H1 (cell line): ENCODE measurements at regions not wholly inside any gene's neighbourhood (a gene's known extent, or its start where the extent isn't known, plus 50 kb on each side); places are given as distances from the start of the nearest gene placed in this dataset.
A peak's percentile ranks its signal among the peaks of the same experiment; 100 is the strongest.

Experiments
- CTCF ChIA-PET: fragments of 300-600 bp; sonication (Branson Sonifier 250); formaldehyde crosslinking; loops from one replicate; lab custom pipeline; 2021; ENCODE audit not compliant: partially characterized antibody; lab: Charles Lee
- POLR2A ChIA-PET: fragments of 300-600 bp; sonication (Branson Sonifier 250); formaldehyde crosslinking; loops from one replicate; lab custom pipeline; 2021; ENCODE audit warnings: inconsistent platforms; ENCODE audit not compliant: partially characterized antibody; lab: Charles Lee
- DNase-seq, 2 experiments: peaks; one replicate each; pipeline versions ENCODE4 v3.0.0 to v3.0.0-alpha.2; 2010 to 2022; ENCODE audit warnings: low spot score in 2 of 2, low read depth in 1 of 2, mixed read lengths in 1 of 2
- FAIRE-seq: peaks from 2 replicates; lab custom pipeline; 2011; peaks lifted over from hg19 to GRCh38; lab: Jason Lieb, UNC
- H2AFZ ChIP-seq: 2 replicates; pipeline ENCODE4 v1.8.1; 2012; ENCODE audit warnings: low read length, inconsistent platforms
- H2AK5ac ChIP-seq: 2 replicates; pipeline ENCODE4 v1.6.1; 2013; ENCODE audit warnings: low read depth, low read length
- H2BK120ac ChIP-seq: replicated peaks from 2 replicates; pipeline ENCODE3; 2013; ENCODE audit warnings: low read depth, low read length, inconsistent platforms
- H2BK12ac ChIP-seq: 2 replicates; pipeline ENCODE4 v1.6.1; 2013; ENCODE audit warnings: low read depth, low read length
- H2BK15ac ChIP-seq: 2 replicates; pipeline ENCODE4 v1.6.1; 2013; ENCODE audit warnings: low read length
- H2BK20ac ChIP-seq: 2 replicates; pipeline ENCODE4 v1.6.1; 2013; ENCODE audit warnings: low read length
- H2BK5ac ChIP-seq: 2 replicates; pipeline ENCODE4 v1.6.1; 2013; ENCODE audit warnings: low read depth, low read length
- H3K14ac ChIP-seq: 2 replicates; pipeline ENCODE4 v1.6.1; 2013; ENCODE audit warnings: inconsistent platforms; ENCODE audit not compliant: insufficient read length
- H3K18ac ChIP-seq: 2 replicates; pipeline ENCODE4 v1.6.1; 2013; ENCODE audit warnings: low read length; ENCODE audit errors: extremely low read depth
- H3K23ac ChIP-seq: 2 replicates; pipeline ENCODE4 v1.6.1; 2013; ENCODE audit warnings: inconsistent platforms; ENCODE audit not compliant: insufficient read length
- H3K23me2 ChIP-seq: 2 replicates; pipeline ENCODE4 v1.6.1; 2013; ENCODE audit warnings: low read depth, low read length
- H3K27ac ChIP-seq: 2 replicates; pipeline ENCODE4 v1.6.1; 2011; ENCODE audit warnings: low read depth, low read length, inconsistent platforms
- H3K27me3 ChIP-seq, 4 experiments: replicated peaks in 1 of 4; 1 replicate in 1 of 4; 2 replicates in 3 of 4; pipeline versions ENCODE4 v1.6.1 to v1.8.1; 2011 to 2013; ENCODE audit warnings: low read length in 3 of 4, mild to moderate bottlenecking in 3 of 4, inconsistent platforms in 2 of 4, mixed read lengths in 2 of 4, moderate library complexity in 1 of 4; ENCODE audit not compliant: control insufficient read depth in 3 of 4, insufficient read depth in 3 of 4; ENCODE audit errors: extremely low read depth in 1 of 4
- H3K36me3 ChIP-seq, 4 experiments: 2 replicates each; pipeline versions ENCODE4 v1.6.1 to v1.8.1; 2011 to 2013; ENCODE audit warnings: mild to moderate bottlenecking in 4 of 4, low read length in 3 of 4, moderate library complexity in 2 of 4, control low read depth in 1 of 4, inconsistent platforms in 1 of 4; ENCODE audit not compliant: insufficient read depth in 4 of 4, control insufficient read depth in 2 of 4
- H3K4ac ChIP-seq: replicated peaks from 2 replicates; pipeline ENCODE3; 2013; ENCODE audit warnings: low read length, low read depth, mixed read lengths, inconsistent platforms; ENCODE audit not compliant: insufficient read length
- H3K4me1 ChIP-seq, 4 experiments: replicated peaks in 1 of 4; 1 replicate in 1 of 4; 2 replicates in 3 of 4; pipeline versions ENCODE4 v1.6.1 to v1.8.1; 2011 to 2013; ENCODE audit warnings: low read length in 3 of 4, inconsistent platforms in 2 of 4, mixed read lengths in 1 of 4; ENCODE audit not compliant: insufficient read depth in 4 of 4, control insufficient read depth in 3 of 4
- H3K4me2 ChIP-seq, 2 experiments: 2 replicates each; pipeline versions ENCODE4 v1.6.1 to v1.8.1; 2011 to 2013; ENCODE audit warnings: low read depth in 2 of 2, low read length in 2 of 2, control low read depth in 1 of 2, inconsistent platforms in 1 of 2, mild to moderate bottlenecking in 1 of 2; ENCODE audit not compliant: insufficient read depth in 1 of 2
- H3K4me3 ChIP-seq, 4 experiments: fragments of 200-600, 300-600 bp in 1 of 4; sonication (generic), shearing (Covaris generic), sonication (Bioruptor Twin) in 1 of 4; 2 replicates each; pipeline versions ENCODE4 v1.5.1 to v1.8.1; 2011 to 2016; ENCODE audit warnings: low read length in 4 of 4, low read depth in 3 of 4, control low read depth in 2 of 4, inconsistent platforms in 2 of 4, mild to moderate bottlenecking in 2 of 4, mixed read lengths in 1 of 4, moderate library complexity in 1 of 4; ENCODE audit not compliant: insufficient read depth in 2 of 4; ENCODE audit errors: extremely low read depth in 1 of 4
- H3K56ac ChIP-seq: replicated peaks from 2 replicates; pipeline ENCODE3; 2013; ENCODE audit warnings: low read depth, mild to moderate bottlenecking, mixed read lengths, low read length, inconsistent platforms; ENCODE audit not compliant: insufficient read length
- H3K79me1 ChIP-seq: 2 replicates; pipeline ENCODE4 v1.6.1; 2013; ENCODE audit warnings: low read depth, low read length, control low read depth
- H3K79me2 ChIP-seq, 2 experiments: 2 replicates each; pipeline versions ENCODE4 v1.6.1 to v1.8.1; 2012 to 2013; ENCODE audit warnings: low read length in 2 of 2, mild to moderate bottlenecking in 2 of 2, inconsistent platforms in 1 of 2; ENCODE audit not compliant: insufficient read depth in 2 of 2, control insufficient read depth in 1 of 2
- H3K9ac ChIP-seq, 4 experiments: replicated peaks in 1 of 4; 1 replicate in 1 of 4; 2 replicates in 3 of 4; pipeline versions ENCODE4 v1.6.1 to v1.8.1; 2011 to 2013; ENCODE audit warnings: low read depth in 3 of 4, low read length in 3 of 4, control low read depth in 2 of 4, mild to moderate bottlenecking in 2 of 4, moderate library complexity in 2 of 4, inconsistent platforms in 1 of 4; ENCODE audit errors: extremely low read depth in 1 of 4
- H3K9me3 ChIP-seq, 2 experiments: 2 replicates each; pipeline versions ENCODE4 v1.6.1 to v1.8.1; 2012 to 2013; ENCODE audit warnings: mild to moderate bottlenecking in 2 of 2, moderate library complexity in 2 of 2, control low read depth in 1 of 2, inconsistent platforms in 1 of 2, low read depth in 1 of 2, low read length in 1 of 2, mixed read lengths in 1 of 2; ENCODE audit not compliant: insufficient read depth in 2 of 2
- H4K20me1 ChIP-seq, 2 experiments: replicated peaks in 1 of 2; 2 replicates each; pipeline versions ENCODE3 to v1.8.1; 2011 to 2013; ENCODE audit warnings: inconsistent platforms in 2 of 2, low read length in 2 of 2, mild to moderate bottlenecking in 1 of 2; ENCODE audit not compliant: insufficient read depth in 2 of 2, control insufficient read depth in 1 of 2
- H4K5ac ChIP-seq: 2 replicates; pipeline ENCODE4 v1.6.1; 2013; ENCODE audit warnings: low read length, low read depth, mixed read lengths, inconsistent platforms; ENCODE audit not compliant: insufficient read length
- H4K8ac ChIP-seq: 2 replicates; pipeline ENCODE4 v1.8.0; 2013; ENCODE audit warnings: mild to moderate bottlenecking, moderate library complexity, low read length, inconsistent platforms; ENCODE audit not compliant: insufficient read depth; ENCODE audit errors: extremely low read depth
- H4K91ac ChIP-seq: replicated peaks from 2 replicates; pipeline ENCODE3; 2013; ENCODE audit warnings: low read length, mixed read lengths, inconsistent platforms; ENCODE audit not compliant: insufficient read length
- ATF2 ChIP-seq: IDR thresholded peaks from 2 replicates; pipeline ENCODE4 v1.6.1; 2012; ENCODE audit warnings: low read length, inconsistent platforms
- CTBP2 ChIP-seq: IDR thresholded peaks from 2 replicates; pipeline ENCODE4 v1.7.0; 2011; ENCODE audit warnings: borderline replicate concordance, mild to moderate bottlenecking, moderate library complexity, mixed read lengths, low read length; ENCODE audit not compliant: insufficient read depth, insufficient read length
- PHF8 ChIP-seq: fragments of 200-600 bp; sonication (generic); conservative IDR thresholded peaks from 2 replicates; pipeline ENCODE4 v1.7.1; 2012; ENCODE audit warnings: low read depth, mild to moderate bottlenecking, inconsistent platforms, low read length, moderate library complexity
- POU5F1 ChIP-seq: IDR thresholded peaks from 2 replicates; pipeline ENCODE4 v1.6.1; 2011; ENCODE audit warnings: low read depth, mild to moderate bottlenecking, low read length, moderate library complexity
- SIRT6 ChIP-seq: IDR thresholded peaks from one replicate; pipeline ENCODE4 v1.7.1; 2012; ENCODE audit warnings: low read length, inconsistent platforms
- SP2 ChIP-seq: IDR thresholded peaks from 2 replicates; pipeline ENCODE4 v1.6.1; 2012; ENCODE audit warnings: mild to moderate bottlenecking, low read length, inconsistent platforms
- USF2 ChIP-seq: IDR thresholded peaks from 2 replicates; pipeline ENCODE4 v1.6.1; 2011; ENCODE audit warnings: low read length, improper control_type of control experiment
- ZNF274 ChIP-seq: IDR thresholded peaks from 2 replicates; pipeline ENCODE4 v1.7.0; 2012; ENCODE audit warnings: low read length, borderline replicate concordance; ENCODE audit errors: extremely low read depth
- WGBS, 2 experiments: shearing (Covaris generic) in 1 of 2; methylation state at CpG; one replicate each; pipeline versions ENCODE4 v1.1.6 to v1.1.7; 2013 to 2015; ENCODE audit warnings: low lambda C conversion rate in 2 of 2, mixed read lengths in 2 of 2, inconsistent platforms in 1 of 2, low coverage in 1 of 2, missing lambda C conversion rate in 1 of 2; ENCODE audit not compliant: insufficient replicate concordance in 2 of 2, insufficient coverage in 1 of 2, insufficient read length in 1 of 2; ENCODE audit errors: extremely low coverage in 1 of 2, missing lambda C conversion rate in 1 of 2; 5-methylcytosine and 5-hydroxymethylcytosine counted together
- TF ChIP-seq, protein P1 (sequence below): IDR thresholded peaks from 2 replicates; pipeline ENCODE4 v1.6.1; 2012; ENCODE audit warnings: inconsistent platforms

DNA sequence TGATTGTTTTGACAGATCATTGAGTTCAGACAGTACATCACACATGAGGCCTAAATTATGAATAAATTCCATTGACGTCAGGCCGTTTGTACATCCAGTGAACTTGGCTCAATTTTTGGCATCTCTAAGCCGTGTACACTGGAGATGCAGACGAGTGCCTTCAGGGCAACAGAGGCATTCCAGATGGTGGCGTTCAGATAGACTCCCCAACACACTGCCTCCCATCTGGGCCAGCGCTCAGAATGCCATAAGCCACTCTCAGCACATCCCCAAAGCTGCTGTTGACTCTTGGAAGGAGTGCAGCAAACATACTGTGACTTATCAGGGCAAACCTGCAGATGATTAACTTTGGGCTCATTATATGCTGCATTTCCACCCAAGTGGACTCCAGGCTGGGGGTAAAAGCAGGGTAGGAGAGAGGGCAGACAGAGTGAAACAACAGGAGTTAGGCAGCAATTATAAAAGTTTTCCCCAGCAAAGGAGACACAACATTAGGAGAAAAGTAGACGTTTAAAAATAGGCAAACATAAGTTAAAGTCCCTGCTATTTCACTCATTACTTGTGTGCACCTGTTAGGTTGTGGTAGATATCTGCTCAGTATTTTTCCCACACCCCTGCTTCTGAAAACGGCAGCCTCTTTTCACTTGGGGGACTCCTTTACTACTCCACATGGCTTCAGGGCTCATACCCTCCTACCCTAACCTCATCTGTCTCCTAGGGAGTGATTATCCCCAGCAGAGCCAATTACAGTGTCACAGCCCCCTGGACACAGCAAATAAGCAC, 60.2 kb upstream of the PDE3B start:
- H2AFZ ChIP-seq, result no peak overlapping the region
- no peak overlapping the region for H3K56ac ChIP-seq
- H4K8ac ChIP-seq, result no peak overlapping the region
- CTCF ChIA-PET, result interaction anchor here (0.7 to 1.9 kb wide), 3 partner anchors 10 to 325 kb away, joined by 3 to 5 read pairs (median 3); no protein-coding TSS in a partner anchor
- H3K27ac ChIP-seq, result no peak overlapping the region
- no peak overlapping the region for H2BK15ac ChIP-seq
- no peaks in the 10 kb centered on the region for H3K36me3 ChIP-seq
- H3K79me2 ChIP-seq, result no peaks in the 10 kb centered on the region
- no peaks in the 10 kb centered on the region for H3K4me1 ChIP-seq
- no peak for DNase-seq
- H2BK12ac ChIP-seq, result no peak overlapping the region
- no peak overlapping the region for H3K4ac ChIP-seq
- no peak for FAIRE-seq
- H4K91ac ChIP-seq, result no peak overlapping the region
- POLR2A ChIA-PET, result interaction anchor here (1.0 kb wide), 1 partner anchor 61 kb away, joined by 3 read pairs; no protein-coding TSS in a partner anchor
- no peaks in the 10 kb centered on the region for H4K20me1 ChIP-seq
- peak overlapping the region in 1 of 4 experiments; percentile 7; a peak in 2 of 7 replicates for H3K9ac ChIP-seq
- H3K23ac ChIP-seq, result no peak overlapping the region
- peaks cover 0 to 1% (median 0%) of the 10 kb centered on the region in 4 experiments; a peak in 1 of 7 replicates for H3K27me3 ChIP-seq
- no peaks in the 10 kb centered on the region for H3K23me2 ChIP-seq
- no peaks in the 10 kb centered on the region for H3K79me1 ChIP-seq
- 70% methylated on average over 8 of the region's 8 CpGs; no CpG with 5 or more reads in 1 of the 2 experiments for WGBS, 2 experiments
- H3K18ac ChIP-seq, result no peak overlapping the region
- no peak overlapping the region for H3K4me2 ChIP-seq
- H2BK120ac ChIP-seq, result no peak overlapping the region
- H4K5ac ChIP-seq, result no peak overlapping the region
- H2BK5ac ChIP-seq, result no peak overlapping the region
- no peak overlapping the region for H3K14ac ChIP-seq
- H2AK5ac ChIP-seq, result no peak overlapping the region
- no peak overlapping the region for H2BK20ac ChIP-seq
- H3K4me3 ChIP-seq, result no peak overlapping the region
- no peaks in the 10 kb centered on the region for H3K9me3 ChIP-seq
- TF ChIP-seq SIRT6 (no peak), ATF2 (no peak), ZNF274 (no peak), CTBP2 (no peak), POU5F1 (no peak), SP2 (no peak), PHF8 (no peak), USF2 (no peak)
- TF ChIP-seq, protein P1, sequence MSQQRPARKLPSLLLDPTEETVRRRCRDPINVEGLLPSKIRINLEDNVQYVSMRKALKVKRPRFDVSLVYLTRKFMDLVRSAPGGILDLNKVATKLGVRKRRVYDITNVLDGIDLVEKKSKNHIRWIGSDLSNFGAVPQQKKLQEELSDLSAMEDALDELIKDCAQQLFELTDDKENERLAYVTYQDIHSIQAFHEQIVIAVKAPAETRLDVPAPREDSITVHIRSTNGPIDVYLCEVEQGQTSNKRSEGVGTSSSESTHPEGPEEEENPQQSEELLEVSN, result no peak
